ENCODE measurements at regions not wholly inside any gene's neighbourhood (a gene's known extent, or its start where the extent isn't known, plus 50 kb on each side); places are given as distances from the start of the nearest gene placed in this dataset.

- no peak for DNase-seq (ENCODE audit: low read depth)
These were observed 154.7 kb downstream of the KTN1 start for GRCh38 chr14:55734731-55735130.

- no peak for DNase-seq (ENCODE audit: low read depth)
These were observed 160.1 kb downstream of the KTN1 start for GRCh38 chr14:55739967-55740648.

- no peak for DNase-seq (ENCODE audit: low read depth)
These were observed 160.6 kb downstream of the KTN1 start for GRCh38 chr14:55740649-55740989.

GRCh38 chr14:55741240-55741639, 161.2 kb downstream of the KTN1 start:
- no peak for DNase-seq (ENCODE audit: low read depth)

GRCh38 chr14:55743551-55743950, 163.5 kb downstream of the KTN1 start:
- DNase-seq (ENCODE audit: low read depth): no peak

- no peak for DNase-seq (ENCODE audit: low read depth)
These were observed 164.3 kb downstream of the KTN1 start for GRCh38 chr14:55744321-55744720.

GRCh38 chr14:55745906-55746305, 165.9 kb downstream of the KTN1 start:
- no peak for DNase-seq (ENCODE audit: low read depth)

- no peak for DNase-seq (ENCODE audit: low read depth)
These were observed 166.6 kb downstream of the KTN1 start for GRCh38 chr14:55746558-55746957.

- no peak for DNase-seq (ENCODE audit: low read depth)
These were observed 167.2 kb downstream of the KTN1 start for GRCh38 chr14:55747186-55747585.

GRCh38 chr14:55749201-55749812, 169.3 kb downstream of the KTN1 start:
- no peak for DNase-seq (ENCODE audit: low read depth)

GRCh38 chr14:55749946-55750345, 169.9 kb downstream of the KTN1 start:
- no peak for DNase-seq (ENCODE audit: low read depth)

- DNase-seq (ENCODE audit: low read depth): no peak
These were observed 172.8 kb downstream of the KTN1 start for GRCh38 chr14:55752580-55753390.

- no peak for DNase-seq (ENCODE audit: low read depth)
These were observed 174.5 kb downstream of the KTN1 start for GRCh38 chr14:55754471-55754870.

- DNase-seq (ENCODE audit: low read depth): no peak
These were observed 174.9 kb downstream of the KTN1 start for GRCh38 chr14:55754871-55755270.

- no peak for DNase-seq (ENCODE audit: low read depth)
These were observed 176.1 kb downstream of the KTN1 start for GRCh38 chr14:55756078-55756477.

GRCh38 chr14:55756557-55756956, 176.6 kb downstream of the KTN1 start:
- DNase-seq (ENCODE audit: low read depth): no peak

- no peak for DNase-seq (ENCODE audit: low read depth)
These were observed 178.8 kb downstream of the KTN1 start for GRCh38 chr14:55758796-55759195.

- DNase-seq (ENCODE audit: low read depth): no peak
These were observed 181.0 kb downstream of the KTN1 start for GRCh38 chr14:55760789-55761566.

GRCh38 chr14:55761651-55762050, 181.6 kb downstream of the KTN1 start:
- DNase-seq (ENCODE audit: low read depth): no peak

- DNase-seq (ENCODE audit: low read depth): no peak
These were observed 182.7 kb downstream of the KTN1 start for GRCh38 chr14:55762595-55763232.

- no peak for DNase-seq (ENCODE audit: low read depth)
These were observed 184.8 kb downstream of the KTN1 start for GRCh38 chr14:55764784-55765183.

GRCh38 chr14:55766071-55766470, 186.1 kb downstream of the KTN1 start:
- no peak for DNase-seq (ENCODE audit: low read depth)

All from GM04503 (cell line).